ENCODE measurements at regions not wholly inside any gene's neighbourhood (a gene's known extent, or its start where the extent isn't known, plus 50 kb on each side); places are given as distances from the start of the nearest gene placed in this dataset.

DNA sequence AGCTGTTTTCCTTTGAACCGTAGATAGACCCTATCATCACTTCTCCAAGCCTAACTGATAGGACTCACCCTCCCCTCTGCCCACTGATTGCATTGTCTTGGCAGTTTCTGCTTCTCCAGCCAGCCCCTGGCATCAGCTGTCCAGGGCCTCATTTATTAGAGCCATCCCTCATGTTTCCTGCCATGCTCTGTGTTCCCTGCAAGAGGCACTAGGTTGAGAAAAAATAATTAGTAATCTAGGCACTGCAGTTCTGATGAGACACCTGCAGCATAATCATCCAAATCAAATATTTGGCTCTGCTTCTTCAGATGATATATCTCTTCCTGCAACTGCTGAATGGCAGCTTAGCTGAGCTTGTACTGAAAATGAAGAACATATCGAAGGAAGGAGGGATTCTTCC is 303.0 kb upstream of the TLE4 start:
- TF ChIP-seq, protein P1, sequence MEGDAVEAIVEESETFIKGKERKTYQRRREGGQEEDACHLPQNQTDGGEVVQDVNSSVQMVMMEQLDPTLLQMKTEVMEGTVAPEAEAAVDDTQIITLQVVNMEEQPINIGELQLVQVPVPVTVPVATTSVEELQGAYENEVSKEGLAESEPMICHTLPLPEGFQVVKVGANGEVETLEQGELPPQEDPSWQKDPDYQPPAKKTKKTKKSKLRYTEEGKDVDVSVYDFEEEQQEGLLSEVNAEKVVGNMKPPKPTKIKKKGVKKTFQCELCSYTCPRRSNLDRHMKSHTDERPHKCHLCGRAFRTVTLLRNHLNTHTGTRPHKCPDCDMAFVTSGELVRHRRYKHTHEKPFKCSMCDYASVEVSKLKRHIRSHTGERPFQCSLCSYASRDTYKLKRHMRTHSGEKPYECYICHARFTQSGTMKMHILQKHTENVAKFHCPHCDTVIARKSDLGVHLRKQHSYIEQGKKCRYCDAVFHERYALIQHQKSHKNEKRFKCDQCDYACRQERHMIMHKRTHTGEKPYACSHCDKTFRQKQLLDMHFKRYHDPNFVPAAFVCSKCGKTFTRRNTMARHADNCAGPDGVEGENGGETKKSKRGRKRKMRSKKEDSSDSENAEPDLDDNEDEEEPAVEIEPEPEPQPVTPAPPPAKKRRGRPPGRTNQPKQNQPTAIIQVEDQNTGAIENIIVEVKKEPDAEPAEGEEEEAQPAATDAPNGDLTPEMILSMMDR (IDR thresholded peaks at IDR 0.05): no peak
- no peak for TF ChIP-seq EZH2phosphoT487 (IDR thresholded peaks at IDR 0.05)
